ENCODE measurements at regions not wholly inside any gene's neighbourhood (a gene's known extent, or its start where the extent isn't known, plus 50 kb on each side); places are given as distances from the start of the nearest gene placed in this dataset.
A peak's percentile ranks its signal among the peaks of the same experiment; 100 is the strongest.

GRCh38 chr12:42707312-42708226 lies 118.0 kb upstream of the PRICKLE1 start:
- TF ChIP-seq, protein P1, sequence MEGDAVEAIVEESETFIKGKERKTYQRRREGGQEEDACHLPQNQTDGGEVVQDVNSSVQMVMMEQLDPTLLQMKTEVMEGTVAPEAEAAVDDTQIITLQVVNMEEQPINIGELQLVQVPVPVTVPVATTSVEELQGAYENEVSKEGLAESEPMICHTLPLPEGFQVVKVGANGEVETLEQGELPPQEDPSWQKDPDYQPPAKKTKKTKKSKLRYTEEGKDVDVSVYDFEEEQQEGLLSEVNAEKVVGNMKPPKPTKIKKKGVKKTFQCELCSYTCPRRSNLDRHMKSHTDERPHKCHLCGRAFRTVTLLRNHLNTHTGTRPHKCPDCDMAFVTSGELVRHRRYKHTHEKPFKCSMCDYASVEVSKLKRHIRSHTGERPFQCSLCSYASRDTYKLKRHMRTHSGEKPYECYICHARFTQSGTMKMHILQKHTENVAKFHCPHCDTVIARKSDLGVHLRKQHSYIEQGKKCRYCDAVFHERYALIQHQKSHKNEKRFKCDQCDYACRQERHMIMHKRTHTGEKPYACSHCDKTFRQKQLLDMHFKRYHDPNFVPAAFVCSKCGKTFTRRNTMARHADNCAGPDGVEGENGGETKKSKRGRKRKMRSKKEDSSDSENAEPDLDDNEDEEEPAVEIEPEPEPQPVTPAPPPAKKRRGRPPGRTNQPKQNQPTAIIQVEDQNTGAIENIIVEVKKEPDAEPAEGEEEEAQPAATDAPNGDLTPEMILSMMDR (conservative IDR thresholded peaks at IDR 0.05; ENCODE audit: control insufficient read depth, insufficient read depth, low read depth, low read length), result no peak
- H3K4me3 ChIP-seq (ENCODE audit: control insufficient read depth, low read depth, low read length), result no peak overlapping the region
- DNase-seq (ENCODE audit: low read depth), result no peak

DNA sequence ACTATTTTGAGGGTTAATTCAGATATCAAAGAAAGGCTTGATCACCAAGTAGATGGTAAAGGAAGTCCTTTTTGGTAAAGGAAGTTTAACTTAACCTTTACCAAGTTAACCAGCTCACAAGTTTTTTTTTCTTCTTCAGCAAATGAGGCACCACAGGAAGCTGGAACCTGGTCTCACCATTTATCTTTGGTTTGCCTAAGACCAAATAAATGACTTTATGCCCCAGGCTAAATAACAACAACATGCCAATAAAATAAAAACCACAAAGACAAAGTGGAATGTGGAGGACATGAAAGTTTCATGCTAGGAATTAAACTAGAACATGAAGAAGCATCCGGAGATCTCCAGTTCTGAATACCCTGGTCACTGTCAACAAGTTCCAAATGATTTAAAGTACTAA lies 116.8 kb upstream of the PRICKLE1 start:
- H3K4me3 ChIP-seq (ENCODE audit: control insufficient read depth, low read depth, low read length), result no peak overlapping the region
- TF ChIP-seq, protein P1 (conservative IDR thresholded peaks at IDR 0.05; ENCODE audit: control insufficient read depth, insufficient read depth, low read depth, low read length), result no peak
- no peak for DNase-seq (ENCODE audit: low read depth)

GRCh38 chr12:42705863-42706262 lies 116.3 kb upstream of the PRICKLE1 start:
- peak; percentile 96 for DNase-seq (ENCODE audit: low read depth)
- no peak overlapping the region for H3K4me3 ChIP-seq (ENCODE audit: control insufficient read depth, low read depth, low read length)
- TF ChIP-seq, protein P1 (conservative IDR thresholded peaks at IDR 0.05; ENCODE audit: control insufficient read depth, insufficient read depth, low read depth, low read length), result no peak

- H3K4me3 ChIP-seq (ENCODE audit: control insufficient read depth, low read depth, low read length), result no peak overlapping the region
- DNase-seq (ENCODE audit: low read depth), result no peak
- TF ChIP-seq, protein P1 (conservative IDR thresholded peaks at IDR 0.05; ENCODE audit: control insufficient read depth, insufficient read depth, low read depth, low read length), result no peak
Measured at GRCh38 chr12:42704810-42705401, 115.4 kb upstream of the PRICKLE1 start.

DNA sequence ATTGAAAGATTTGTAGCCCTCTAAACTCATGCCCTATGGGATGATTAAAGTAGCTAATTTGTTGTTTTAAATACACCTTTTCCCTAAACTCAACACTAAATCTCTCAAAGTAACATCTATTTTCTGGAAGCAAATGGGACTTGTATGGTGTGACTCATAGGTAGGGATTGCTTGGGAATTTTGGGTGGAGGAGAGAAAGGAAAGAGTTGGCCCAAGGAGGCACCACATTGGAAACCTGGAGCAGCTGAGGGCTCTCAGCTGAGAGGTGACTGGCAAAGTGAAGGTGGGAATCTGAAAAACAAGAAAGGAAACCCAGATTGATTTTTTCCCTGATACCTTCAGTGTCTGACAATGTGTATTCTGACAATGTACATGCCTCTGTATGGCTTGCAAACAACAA lies 114.8 kb upstream of the PRICKLE1 start:
- TF ChIP-seq, protein P1 (conservative IDR thresholded peaks at IDR 0.05; ENCODE audit: control insufficient read depth, insufficient read depth, low read depth, low read length), result no peak
- DNase-seq (ENCODE audit: low read depth), result peak; percentile 42

DNA sequence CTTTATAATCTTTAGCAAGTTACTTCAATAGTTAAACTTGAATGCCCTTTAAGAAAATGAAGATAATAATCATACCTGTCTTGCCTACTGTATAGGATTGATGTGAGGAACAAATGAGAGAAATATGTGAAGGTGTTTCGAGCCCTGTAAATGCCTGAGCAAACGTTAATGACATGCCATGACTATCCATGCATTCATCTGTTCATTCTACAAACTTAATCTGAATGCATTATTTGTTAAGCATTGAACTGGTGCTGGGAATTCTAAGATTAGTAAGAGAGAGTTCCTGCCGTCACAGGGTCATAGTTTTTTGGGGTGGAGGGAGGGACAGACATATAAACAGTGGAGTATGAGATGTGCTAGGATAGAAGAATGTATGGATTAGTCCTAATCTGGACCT lies 111.5 kb upstream of the PRICKLE1 start:
- TF ChIP-seq, protein P1 (conservative IDR thresholded peaks at IDR 0.05; ENCODE audit: control insufficient read depth, insufficient read depth, low read depth, low read length), result no peak
- DNase-seq (ENCODE audit: low read depth), result no peak
- H3K4me3 ChIP-seq (ENCODE audit: control insufficient read depth, low read depth, low read length), result no peak overlapping the region

More for the DNA sequence above, 114.8 kb upstream of the PRICKLE1 start:
- H3K4me3 ChIP-seq (ENCODE audit: control insufficient read depth, low read depth, low read length), result no peak overlapping the region
